ENCODE measurements at regions not wholly inside any gene's neighbourhood (a gene's known extent, or its start where the extent isn't known, plus 50 kb on each side); places are given as distances from the start of the nearest gene placed in this dataset.

GRCh38 chr17:70892527-70892926 is 723.2 kb downstream of the KCNJ2 start:
- DNase-seq (no peak), ATAC-seq (no peak)
- no peak overlapping the region for H3K27ac ChIP-seq
- intact Hi-C loops (cut with DNase I), result no loop called here
- H3K4me3 ChIP-seq, result no peak overlapping the region
- H3K36me3 ChIP-seq, result no peaks in the 10 kb centered on the region
- H3K4me1 ChIP-seq, result no peaks in the 10 kb centered on the region
- TF ChIP-seq CTCF (IDR thresholded peaks at IDR 0.05), result no peak
- H3K27me3 ChIP-seq, result no peaks in the 10 kb centered on the region
- H3K9me3 ChIP-seq, result peaks cover 0 to 11% (median 0%) of the 10 kb centered on the region in 11 donors
- WGBS, 2 donors, result 63 to 78% methylated on average over 1 of the region's 1 CpG

- no peak for ATAC-seq
- DNase-seq, result no peak
- H3K36me3 ChIP-seq, result no peaks in the 10 kb centered on the region
- no peak for TF ChIP-seq CTCF (IDR thresholded peaks at IDR 0.05)
- no peaks in the 10 kb centered on the region for H3K27me3 ChIP-seq
- no peak overlapping the region for H3K27ac ChIP-seq
- H3K9me3 ChIP-seq, result peaks cover 0 to 24% (median 7%) of the 10 kb centered on the region in 11 donors
- 68 to 77% methylated on average over 4 of the region's 4 CpGs for WGBS, 2 donors
- intact Hi-C loops (cut with DNase I), result no loop called here
- no peak overlapping the region for H3K4me3 ChIP-seq
- no peaks in the 10 kb centered on the region for H3K4me1 ChIP-seq
Measured at GRCh38 chr17:70896843-70897242, 727.5 kb downstream of the KCNJ2 start.

- H3K4me1 ChIP-seq, result no peaks in the 10 kb centered on the region
- no peak for ATAC-seq
Measured at GRCh38 chr17:70897446-70897845, 728.1 kb downstream of the KCNJ2 start.

GRCh38 chr17:70901870-70902269 is 732.5 kb downstream of the KCNJ2 start:
- Histone ChIP-seq H3K4me3 (no peak overlapping the region), H3K9me3 (peaks cover 0 to 25% (median 7%) of the 10 kb centered on the region in 11 donors), H3K36me3 (no peaks in the 10 kb centered on the region), H3K27me3 (no peaks in the 10 kb centered on the region), H3K4me1 (no peaks in the 10 kb centered on the region), H3K27ac (no peak overlapping the region)
- ATAC-seq (no peak), DNase-seq (no peak)
- no peak for TF ChIP-seq CTCF (IDR thresholded peaks at IDR 0.05)
- 83% methylated on average over 2 of the region's 2 CpGs for WGBS, 2 donors
- intact Hi-C loops (cut with DNase I), result loop anchor here in 1 of 10 donors (5.0 kb wide), 1 partner anchor 50 kb away; no protein-coding TSS in a partner anchor

More at GRCh38 chr17:70897446-70897845, 728.1 kb downstream of the KCNJ2 start:
- no peak for TF ChIP-seq CTCF (IDR thresholded peaks at IDR 0.05)
- Histone ChIP-seq H3K36me3 (no peaks in the 10 kb centered on the region), H3K27ac (no peak overlapping the region), H3K4me3 (no peak overlapping the region), H3K9me3 (peaks cover 0 to 29% (median 7%) of the 10 kb centered on the region in 11 donors), H3K27me3 (no peaks in the 10 kb centered on the region)
- intact Hi-C loops (cut with DNase I), result no loop called here
- no peak for DNase-seq
